HL-60/S4 treated with phorbol 12-myristate 13-acetate at 8.2 ng/mL for 4 days and 3 days (cell line): ENCODE measurements at regions not wholly inside any gene's neighbourhood (a gene's known extent, or its start where the extent isn't known, plus 50 kb on each side); places are given as distances from the start of the nearest gene placed in this dataset.

Experiments used
- in situ Hi-C: fragments of 300-500 bp; cut with MboI; formaldehyde crosslinking; loops from 2 replicates; pipeline ENCODE4 v1.15.0; 2022; ENCODE audit warnings: low sequenced_read_pairs

DNA sequence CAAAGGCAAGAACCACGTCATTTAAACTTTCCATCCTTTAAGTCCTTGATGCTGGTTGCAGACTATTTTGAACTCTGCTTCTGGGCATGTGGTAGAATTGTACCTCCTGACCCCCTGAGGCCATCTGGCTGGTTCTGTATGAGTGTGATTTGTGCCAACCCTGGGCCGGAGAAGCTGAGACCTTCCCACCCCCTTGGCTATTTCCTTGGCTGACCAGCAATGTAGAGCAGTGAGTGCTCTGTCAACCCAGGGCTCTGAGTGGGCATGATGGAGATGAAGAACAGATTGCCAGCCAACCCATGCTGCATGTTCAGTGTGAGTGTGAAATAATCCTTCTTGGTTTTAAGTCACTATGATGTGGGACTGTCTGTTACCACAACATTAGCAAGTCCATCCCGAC lies 82.1 kb upstream of the RASGRP1 start:
- in situ Hi-C loops = no loop called here

DNA sequence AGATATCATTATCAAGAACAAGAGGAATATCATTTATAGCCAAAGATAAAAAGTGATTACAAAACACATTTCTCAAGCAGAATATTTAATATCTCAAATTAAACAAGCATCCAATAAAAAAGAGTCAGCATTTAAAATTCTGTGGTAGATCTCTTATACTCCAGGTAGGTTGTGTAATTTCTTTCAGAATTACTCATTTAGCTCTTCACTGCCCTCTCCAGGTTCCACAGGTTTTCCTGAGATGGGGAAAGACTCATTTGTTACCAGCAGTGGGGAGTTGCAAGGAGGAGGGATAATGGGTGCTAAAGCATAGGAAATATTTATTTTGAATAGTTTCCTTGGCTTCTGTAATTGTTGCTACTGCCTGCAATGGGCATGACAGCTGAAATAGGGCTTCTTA lies 83.1 kb upstream of the RASGRP1 start:
- in situ Hi-C loops = no loop called here

DNA sequence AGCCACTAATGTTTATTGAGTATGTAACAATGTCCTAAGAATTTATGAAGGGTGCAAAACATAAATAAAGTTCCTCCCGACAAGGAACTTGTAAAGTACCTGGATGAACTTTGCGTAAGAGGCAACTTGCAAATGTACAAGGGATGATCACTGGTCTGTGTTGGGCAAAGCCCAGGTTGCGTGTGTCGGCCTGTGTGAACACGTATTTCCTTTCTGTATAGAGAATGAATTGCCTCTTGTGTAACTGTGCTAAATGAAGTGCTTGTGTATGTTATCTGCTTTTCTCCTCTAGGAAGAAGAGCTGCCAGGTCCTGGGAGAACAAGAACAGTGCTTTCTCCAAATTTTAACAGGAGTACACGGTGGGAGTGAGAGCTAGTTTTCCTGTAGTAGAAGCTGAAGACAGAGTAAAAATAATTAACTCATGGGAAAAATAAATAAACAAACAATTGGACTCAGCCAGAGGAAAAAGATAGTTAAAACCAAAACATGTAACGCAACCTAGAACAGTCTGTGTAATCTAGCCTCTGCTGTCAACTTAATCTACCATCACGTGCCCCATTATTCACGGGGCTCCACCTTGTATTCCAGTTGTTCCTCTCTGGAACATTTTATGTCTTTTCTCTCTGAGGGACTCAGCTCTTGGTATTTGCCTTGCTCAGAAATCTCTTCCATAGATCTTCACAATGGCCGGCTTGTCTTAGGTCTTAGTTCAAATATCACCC lies 83.7 kb upstream of the RASGRP1 start:
- in situ Hi-C loops = no loop called here

DNA sequence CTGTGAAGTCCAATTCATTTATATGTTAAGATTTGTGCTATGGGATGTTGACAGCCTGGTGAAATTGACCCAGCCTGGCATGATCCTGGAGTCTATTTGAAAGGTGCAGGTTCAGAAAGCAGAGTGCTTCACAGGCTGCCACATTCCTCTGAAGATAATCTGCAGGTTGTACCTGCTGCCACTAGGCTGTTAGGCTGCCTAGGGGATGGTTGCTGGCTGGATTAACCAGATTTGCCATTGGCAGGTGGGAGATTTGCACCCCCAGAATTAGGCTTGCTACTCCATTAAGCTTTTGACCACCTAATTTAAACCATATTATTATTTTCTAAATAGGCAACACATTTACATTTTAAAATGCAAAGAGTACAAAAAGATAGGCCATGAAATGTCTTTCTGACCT lies 85.8 kb upstream of the RASGRP1 start:
- in situ Hi-C loops = no loop called here

DNA sequence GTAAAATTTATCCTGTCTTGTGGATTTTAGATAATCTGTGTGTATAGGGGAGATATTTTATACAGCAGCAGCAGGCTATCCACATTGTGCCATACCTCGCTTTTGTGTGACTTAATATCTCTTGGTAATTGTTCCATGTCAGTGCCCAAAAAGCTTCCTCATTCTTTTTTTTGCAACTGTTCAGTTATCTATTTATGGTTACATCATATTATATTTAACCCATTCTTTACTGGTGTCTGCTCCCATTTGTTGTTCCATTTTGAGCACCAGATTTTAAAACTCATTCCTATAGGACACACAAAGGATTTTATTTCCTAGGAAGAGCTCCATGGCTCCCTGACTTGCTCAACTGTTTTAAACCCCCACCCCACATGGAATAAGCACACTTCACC lies 86.3 kb upstream of the RASGRP1 start:
- in situ Hi-C loops = no loop called here

DNA sequence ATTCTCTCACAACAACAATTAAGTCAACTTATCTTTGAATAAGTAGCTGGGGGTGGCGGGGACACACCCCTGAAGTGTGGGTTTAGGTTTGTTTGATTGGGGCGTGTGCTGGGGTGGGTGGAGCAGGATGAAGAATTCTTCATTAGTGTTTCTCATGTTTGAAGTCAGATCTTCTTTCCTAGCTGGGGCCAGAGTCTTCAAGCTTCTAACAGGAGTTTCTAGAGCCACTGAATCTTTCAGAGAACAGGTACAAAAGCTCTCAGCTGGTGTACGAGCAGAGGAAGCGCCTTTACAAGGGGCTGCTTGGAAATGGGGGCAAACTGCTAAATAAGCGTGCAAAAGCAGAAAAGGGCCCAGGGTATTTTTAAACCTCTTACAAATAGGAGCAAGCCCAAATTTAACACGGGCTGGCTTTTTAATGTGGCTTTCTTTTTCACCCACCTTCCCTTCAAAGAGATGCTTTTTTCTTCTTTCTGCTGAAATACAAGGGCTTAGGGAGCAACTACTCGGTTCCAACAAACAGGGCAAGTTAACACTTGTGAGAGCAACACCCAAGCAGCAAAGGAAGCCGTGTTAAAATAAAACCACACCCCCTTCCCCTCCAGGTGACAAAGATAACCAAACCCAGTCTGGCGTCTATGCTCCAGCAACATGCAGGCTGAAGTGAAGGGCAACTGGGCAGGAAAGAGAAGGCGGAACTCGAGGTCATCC lies 86.9 kb upstream of the RASGRP1 start:
- in situ Hi-C loops = no loop called here

DNA sequence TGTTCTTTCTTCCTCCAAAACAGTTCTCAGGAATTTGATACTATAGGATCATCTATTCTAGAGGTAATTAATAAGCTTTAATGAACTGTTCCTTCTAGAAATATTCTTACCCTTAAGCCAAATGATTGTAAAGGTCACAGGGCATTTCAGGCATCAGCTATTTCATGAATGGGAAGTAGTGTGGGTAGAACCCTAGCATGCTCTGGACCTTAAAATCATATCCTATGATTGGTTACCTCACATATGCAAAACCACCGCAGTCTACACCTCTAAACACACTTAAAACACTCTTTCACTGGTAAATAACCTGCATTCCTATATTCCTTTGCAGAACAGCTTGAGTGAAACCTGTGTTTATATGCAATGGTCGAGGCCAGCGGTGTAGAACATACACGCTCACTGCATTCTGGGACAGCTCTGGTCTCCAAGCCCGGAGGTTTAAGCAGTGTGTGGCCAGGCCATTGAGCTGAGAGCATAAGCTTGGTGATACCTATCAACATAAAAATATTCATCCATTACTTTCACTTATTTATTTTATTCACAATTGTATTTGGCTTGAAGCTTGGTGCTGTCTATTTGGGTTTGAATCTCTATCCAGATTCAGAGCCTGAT lies 87.7 kb upstream of the RASGRP1 start:
- in situ Hi-C loops = no loop called here

DNA sequence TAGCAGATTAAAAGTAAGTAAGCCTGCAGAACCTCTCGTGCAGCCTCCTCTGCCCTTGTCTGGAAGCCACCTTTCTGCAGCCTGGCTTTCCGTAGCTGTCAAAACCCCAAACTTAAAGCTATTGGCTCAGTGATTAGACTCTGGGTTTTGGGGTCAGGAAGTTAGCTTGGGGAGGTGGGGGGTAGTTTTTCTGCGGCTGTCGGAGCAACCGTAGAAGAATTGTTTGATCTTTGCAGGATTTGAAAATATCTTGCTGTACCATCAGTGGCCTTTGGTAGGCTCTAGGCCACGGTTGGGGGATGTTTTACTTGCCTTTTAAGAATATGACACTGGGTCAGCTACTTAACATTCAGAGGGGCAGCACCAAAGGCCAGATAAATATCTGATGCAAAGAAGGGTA lies 88.4 kb upstream of the RASGRP1 start:
- in situ Hi-C loops = no loop called here

DNA sequence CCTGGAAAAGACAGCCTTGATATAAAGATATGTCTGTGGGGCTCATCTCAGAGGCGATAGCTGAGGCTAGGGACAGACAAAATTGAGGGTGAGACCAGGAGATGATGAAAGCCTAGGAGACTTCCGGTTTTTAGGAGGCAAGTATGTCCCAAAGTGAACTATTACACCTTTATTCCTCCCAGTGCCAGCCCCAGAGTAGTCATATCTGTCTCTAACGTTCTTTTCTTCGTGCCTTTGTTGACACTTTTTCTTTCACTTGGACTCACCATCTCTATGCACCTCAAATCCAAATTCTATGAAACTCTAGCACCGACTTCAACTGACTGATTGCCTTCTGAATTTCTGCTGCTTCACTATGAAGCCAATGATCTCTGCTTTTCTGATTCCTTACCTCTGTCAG lies 93.8 kb upstream of the RASGRP1 start:
- in situ Hi-C loops = no loop called here

DNA sequence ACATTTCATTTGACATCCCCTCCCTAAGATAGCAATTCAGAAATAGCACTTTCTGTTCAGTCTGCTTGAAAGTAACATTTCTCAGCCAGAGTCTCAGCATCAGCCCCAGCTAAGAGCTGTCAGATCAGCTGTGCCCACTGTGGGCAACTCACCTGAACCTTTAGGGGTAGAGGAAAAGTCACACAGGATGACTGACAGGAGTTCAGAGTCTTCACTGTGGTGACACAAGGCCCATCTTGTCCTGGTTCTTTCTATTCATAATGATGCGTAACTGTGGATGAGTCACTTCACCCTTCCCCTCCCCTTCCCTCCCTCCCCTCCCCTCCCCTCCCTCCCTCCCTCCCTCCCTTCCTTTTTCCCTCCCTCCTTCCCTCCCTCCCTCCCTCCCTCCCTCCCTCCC lies 96.1 kb upstream of the RASGRP1 start:
- in situ Hi-C loops = no loop called here

DNA sequence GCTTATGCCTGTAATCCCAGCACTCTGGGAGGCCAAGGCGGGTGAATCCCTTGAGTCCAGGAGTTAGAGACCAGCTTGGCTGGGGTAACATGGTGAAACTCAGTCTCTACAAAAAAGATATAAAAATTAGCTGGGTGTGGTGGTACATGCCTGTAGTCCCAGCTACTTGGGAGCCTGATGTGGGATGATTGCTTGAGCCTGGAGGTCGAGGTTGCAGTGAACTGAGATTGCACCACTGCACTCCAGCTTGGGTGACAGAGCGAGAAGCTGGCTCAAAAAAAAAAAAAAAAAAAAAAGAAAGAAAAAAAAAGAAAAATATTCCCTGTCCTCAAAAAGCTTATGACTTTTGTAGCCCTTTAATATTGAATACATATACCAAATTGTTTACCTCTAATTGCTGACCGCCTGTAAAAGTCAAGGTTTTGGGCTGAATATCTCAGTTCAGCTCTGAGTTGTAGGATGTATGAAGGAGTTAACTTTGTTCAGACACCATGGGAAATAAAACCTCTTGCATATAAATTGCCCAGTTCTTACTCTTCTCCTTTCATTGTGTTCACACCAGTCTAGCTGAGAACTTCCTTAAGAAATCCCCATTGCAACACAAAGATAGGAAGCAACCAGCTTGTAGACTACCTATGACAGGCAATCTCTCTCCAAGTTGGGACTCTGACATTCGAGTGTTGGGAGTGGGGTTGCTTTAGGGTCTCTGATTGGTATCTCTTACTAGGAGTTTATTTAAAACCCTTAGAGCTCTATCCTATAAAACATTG lies 97.6 kb upstream of the RASGRP1 start:
- in situ Hi-C loops = no loop called here

DNA sequence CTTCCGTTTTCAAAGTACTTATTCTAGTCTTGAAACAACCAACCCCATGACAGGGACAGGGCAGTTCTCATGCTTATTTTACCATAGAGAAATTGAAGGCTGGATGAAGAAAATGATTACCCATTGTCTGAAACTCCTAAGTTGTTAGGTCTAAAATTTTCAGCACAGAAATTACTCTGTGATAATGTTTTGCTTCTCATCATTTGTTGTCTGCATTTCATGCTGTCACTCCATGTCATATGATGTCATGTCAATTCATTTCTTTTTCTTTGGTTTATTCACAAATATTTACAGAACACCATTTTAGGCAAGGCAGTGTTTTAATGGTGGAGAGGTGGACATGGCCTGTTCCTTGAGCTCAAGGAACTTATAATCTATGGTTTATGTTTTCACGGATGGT lies 98.2 kb upstream of the RASGRP1 start:
- in situ Hi-C loops = no loop called here

DNA sequence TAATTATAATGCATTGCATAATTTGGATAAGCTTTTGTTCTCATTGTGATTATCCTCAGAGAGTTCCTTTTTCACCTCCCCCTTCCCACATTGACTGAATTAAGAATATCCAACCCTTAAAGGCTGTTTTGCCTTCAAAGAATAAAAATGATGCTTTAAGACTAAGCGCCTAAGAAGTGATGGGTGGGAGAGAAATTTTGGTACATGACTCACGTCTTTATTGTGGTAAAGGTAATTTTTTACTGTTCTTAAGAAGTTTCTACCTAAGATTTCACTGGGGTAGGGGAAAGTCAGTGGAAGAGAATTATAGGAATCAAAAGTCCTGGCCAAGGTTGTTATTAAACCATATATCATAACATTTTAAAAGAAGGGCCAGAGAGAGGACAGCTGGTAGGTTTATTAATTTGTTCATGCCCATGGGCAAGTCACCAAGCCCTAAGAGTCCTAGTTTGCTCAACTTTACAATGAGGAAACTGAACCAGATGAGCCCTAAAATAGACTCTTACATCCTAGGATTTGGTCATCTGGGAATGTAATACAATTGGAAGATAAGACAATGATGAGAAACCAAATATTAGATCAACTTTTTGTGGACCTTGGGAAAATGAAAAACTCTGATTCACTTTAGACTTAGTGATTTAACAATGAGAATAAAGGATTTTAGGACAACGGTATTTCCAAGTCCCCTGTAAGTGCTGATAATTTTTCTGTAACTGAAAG lies 101.1 kb upstream of the RASGRP1 start:
- in situ Hi-C loops = no loop called here

DNA sequence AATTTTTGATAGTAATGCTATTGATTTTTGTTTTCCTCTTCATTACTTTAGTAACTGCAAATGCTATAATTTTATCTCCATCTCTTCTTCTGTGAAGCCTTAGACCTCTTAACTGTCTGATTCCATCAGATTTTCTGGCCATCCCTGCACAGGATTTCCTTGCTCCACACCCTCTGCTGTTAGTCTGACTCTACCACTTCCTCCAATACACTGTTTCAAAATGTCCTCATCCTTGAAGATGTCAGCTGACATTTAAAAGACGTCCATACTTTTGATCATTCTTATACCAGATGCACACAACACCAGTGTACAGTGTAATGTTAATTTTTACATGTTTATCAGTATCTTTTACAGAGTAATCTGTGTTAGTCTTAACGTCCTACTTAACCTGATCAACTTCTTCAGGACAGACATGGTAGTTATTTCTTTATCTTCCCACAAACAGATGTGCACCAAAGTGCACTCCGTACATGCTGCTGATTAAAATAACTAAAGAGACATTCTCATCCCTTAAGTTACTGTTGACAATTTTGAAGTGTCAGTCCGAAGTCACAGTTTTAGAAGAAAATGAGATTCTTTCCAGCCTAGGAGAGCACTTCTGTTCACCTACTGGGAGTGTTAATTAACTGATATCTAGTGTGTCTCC lies 102.4 kb upstream of the RASGRP1 start:
- in situ Hi-C loops = no loop called here

DNA sequence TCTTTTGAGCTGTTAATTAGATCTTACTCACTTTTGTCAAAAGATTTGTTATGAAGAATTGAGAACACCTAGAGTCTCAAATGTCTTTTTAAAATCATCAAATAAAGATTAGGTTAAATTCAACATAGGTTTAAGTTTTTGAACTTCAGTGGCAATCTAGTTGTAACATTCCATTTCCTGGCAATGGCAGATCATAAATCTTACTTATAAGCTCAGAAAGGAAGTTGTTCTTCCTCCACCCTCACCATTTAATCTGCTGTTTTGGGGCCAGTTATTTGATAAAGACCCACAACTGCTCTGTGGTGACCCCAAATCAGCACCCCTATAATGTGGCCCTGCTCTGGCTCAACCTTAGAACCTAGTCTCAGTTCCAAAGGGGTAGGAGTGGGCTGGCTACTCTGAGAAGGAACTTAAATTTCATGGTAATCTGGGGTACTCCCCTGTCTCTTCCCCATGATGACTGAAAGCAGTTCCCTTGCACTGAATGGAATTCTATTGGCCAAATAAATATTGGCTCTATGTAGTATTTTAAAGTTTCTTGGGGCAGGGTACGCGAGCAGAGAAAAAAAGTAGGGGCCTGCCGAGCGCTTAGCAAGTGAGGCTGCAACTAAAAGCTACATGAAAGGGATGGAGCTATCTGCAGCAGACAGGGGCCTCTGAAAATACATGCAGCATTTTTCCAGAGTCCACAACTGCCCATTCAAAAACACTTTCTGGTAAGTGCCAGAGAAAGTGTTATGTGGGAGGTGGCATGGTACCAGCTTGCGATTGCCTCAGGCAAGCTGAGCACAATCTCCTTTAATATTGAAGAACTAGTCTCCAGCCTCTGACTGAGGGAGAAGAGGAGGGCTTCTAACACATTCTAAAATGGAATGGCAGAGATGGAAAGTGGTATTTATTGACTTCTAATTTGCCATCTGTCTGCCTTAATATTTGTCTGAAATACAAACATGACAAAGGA lies 103.6 kb upstream of the RASGRP1 start:
- in situ Hi-C loops = no loop called here

DNA sequence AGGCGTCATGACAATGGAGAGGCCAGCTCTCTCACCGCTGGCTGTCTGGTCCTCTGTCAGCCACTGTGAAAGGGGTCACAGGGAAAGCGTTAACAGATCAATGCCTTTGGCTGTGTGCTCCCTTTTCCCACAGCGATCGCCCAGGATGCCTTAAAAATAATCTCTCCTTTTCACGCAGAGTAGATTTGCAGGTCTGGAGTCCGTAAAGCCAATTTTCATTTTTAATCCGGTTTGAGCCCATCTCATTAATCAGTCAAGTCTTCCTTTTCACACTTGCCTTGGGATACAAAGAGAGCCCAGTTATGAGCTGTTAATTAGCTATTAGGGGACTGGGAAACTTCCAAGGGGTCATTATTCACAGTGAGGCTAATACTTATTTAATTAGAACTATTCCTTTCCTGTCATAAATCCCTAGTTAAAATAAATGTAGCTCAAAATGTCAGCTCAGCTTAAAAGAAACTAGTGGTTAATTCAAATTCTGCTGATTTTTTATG lies 104.3 kb upstream of the RASGRP1 start:
- in situ Hi-C loops = no loop called here

DNA sequence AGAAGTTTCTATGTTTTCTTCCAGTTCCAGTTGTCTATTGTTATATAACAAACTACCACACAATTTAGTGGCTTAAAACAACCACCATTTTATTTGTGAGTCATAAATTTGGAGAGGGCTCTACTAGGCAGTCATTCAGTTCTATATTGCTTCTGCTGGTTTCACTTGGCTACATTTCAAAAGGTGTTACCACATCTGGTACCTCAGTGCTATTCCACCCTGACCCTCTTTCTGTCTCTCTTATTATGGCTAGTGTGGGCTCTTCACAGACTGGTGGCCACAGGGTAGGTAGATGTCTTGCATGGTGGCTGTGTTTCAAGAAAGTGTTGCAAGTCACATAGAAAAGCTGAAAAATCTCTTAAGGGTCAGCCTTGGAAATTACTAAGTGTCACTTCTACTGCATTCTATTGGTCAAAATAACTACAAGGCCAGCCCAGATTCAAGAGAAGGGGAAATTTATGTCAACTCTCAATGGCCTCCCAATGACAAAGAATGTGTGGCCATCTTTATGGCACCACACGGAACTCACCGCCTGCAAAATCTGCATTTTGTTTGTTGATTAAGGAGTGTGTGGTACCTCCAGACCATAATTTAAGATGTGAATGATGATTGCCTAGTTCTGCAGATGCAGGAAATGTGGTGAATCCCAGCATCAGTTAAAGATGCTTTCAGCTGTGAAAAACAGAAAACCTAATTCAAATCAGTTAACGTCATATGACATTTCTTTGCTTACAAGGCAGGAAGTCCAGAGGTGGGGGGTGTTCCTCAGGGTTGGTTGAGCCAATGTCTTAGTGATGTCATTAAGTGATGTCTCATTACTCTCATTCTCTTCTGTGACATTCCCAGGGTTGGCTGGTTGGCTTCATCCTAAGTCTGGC lies 105.8 kb upstream of the RASGRP1 start:
- in situ Hi-C loops = no loop called here

DNA sequence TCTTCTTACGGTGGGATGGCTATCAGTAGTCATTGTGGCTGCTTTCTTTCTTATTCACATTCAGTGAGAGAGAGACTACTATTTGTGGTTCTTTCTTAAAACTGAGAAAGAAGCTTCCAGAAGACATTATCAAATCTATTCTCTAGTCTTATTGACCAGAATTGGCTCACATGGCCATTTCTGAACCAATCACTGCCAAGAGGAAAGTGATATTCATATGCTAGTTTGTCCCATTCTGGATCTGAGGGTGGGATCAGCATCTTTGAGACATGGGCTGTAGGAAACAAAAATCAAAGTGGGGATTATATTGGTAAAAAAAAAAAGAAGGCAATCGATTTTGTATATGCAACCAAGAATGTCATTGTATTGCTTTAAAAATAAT lies 106.4 kb upstream of the RASGRP1 start:
- in situ Hi-C loops = no loop called here
